Upper lobe of left lung (tissue), 6 donors: ENCODE measurements at regions not wholly inside any gene's neighbourhood (a gene's known extent, or its start where the extent isn't known, plus 50 kb on each side); places are given as distances from the start of the nearest gene placed in this dataset.
A peak's percentile ranks its signal among the peaks of the same experiment; 100 is the strongest.

Experiments
- ATAC-seq, 2 donors: fragments of 200-7000 bp; cut with Tn5 transposase; one replicate each; pipeline ENCODE4 v1.9.1; 2022; ENCODE audit warnings: mild to moderate bottlenecking in 2 of 2, moderate library complexity in 2 of 2; ENCODE audit not compliant: low FRiP score in 2 of 2
- DNase-seq, 2 donors: peaks; one replicate each; pipeline ENCODE4 v3.0.0-alpha.2; 2019 to 2020
- H3K27ac ChIP-seq, 4 donors: fragments of 200-600 bp; sonication (generic); one replicate each; pipeline ENCODE4 v1.5.1; 2016 to 2019
- H3K27me3 ChIP-seq, 4 donors: fragments of 200-600 bp; sonication (generic); one replicate each; pipeline ENCODE4 v1.5.1; 2017 to 2019
- H3K36me3 ChIP-seq, 4 donors: fragments of 200-600 bp; sonication (generic); one replicate each; pipeline ENCODE4 v1.5.1; 2016 to 2019
- H3K4me1 ChIP-seq, 4 donors: fragments of 200-600 bp; sonication (generic); one replicate each; pipeline ENCODE4 v1.5.1; 2018 to 2019
- H3K4me3 ChIP-seq, 4 donors: fragments of 200-600 bp; sonication (generic); one replicate each; pipeline ENCODE4 v1.5.1; 2017 to 2019; ENCODE audit warnings: mild to moderate bottlenecking in 2 of 4, moderate library complexity in 1 of 4
- H3K9me3 ChIP-seq, 4 donors: fragments of 200-600 bp; sonication (generic); one replicate each; pipeline ENCODE4 v1.5.1; 2018 to 2019
- EP300 ChIP-seq, 4 donors: sonication (generic); formaldehyde crosslinking; IDR thresholded peaks; one replicate each; pipeline ENCODE4 v1.5.1; 2017; ENCODE audit warnings: antibody characterized with exemption in 4 of 4, control low read depth in 2 of 4
- POLR2A ChIP-seq, 4 donors: fragments of 450-650 bp; IDR thresholded peaks; one replicate each; pipeline ENCODE4 v1.5.1; 2016 to 2017; ENCODE audit warnings: antibody characterized with exemption in 4 of 4, mild to moderate bottlenecking in 2 of 4
- POLR2AphosphoS5 ChIP-seq, 2 donors: sonication (generic); formaldehyde crosslinking; IDR thresholded peaks; one replicate each; pipeline ENCODE4 v1.5.1; 2017; ENCODE audit warnings: antibody characterized with exemption in 2 of 2
- WGBS, 2 donors: methylation state at CpG; one replicate each; pipeline ENCODE4 v1.1.5; 2017 to 2018; 5-methylcytosine and 5-hydroxymethylcytosine counted together
- TF ChIP-seq, protein P1 (sequence below), 6 experiments: fragments of 450-650 bp in 4 of 6; fragments of 200-600 bp in 2 of 6; sonication (generic) in 2 of 6; IDR thresholded peaks; one replicate each; pipeline ENCODE4 v1.5.1; 2016 to 2019; ENCODE audit warnings: antibody characterized with exemption in 6 of 6
- donor health status: DM: no; HTN: no; CAD: no; lungs with moderate emphysema.
- donor health status: DM: no; HTN: yes; CAD: no; lungs with severe emphysema.

DNA sequence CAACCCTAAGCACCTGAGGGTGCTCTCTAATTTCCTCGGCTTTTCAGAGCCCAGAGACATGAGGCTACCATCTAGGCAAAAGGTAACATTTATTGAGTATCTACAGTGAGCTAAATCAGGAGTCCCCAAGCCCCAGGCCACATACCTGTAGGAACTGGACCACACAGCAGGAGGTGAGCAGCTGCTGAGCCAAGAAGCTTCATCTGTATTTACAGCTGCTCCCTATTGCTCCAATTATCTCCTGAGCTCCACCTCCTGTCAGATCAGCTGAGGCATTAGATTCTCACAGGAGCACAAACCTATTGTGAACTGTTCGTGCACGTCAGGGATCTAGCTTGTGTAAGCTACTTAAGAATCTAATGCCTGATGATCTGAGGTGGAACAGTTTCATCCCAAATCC is 70.2 kb downstream of the RND3 start:
- ATAC-seq: no peak
- TF ChIP-seq, protein P1, sequence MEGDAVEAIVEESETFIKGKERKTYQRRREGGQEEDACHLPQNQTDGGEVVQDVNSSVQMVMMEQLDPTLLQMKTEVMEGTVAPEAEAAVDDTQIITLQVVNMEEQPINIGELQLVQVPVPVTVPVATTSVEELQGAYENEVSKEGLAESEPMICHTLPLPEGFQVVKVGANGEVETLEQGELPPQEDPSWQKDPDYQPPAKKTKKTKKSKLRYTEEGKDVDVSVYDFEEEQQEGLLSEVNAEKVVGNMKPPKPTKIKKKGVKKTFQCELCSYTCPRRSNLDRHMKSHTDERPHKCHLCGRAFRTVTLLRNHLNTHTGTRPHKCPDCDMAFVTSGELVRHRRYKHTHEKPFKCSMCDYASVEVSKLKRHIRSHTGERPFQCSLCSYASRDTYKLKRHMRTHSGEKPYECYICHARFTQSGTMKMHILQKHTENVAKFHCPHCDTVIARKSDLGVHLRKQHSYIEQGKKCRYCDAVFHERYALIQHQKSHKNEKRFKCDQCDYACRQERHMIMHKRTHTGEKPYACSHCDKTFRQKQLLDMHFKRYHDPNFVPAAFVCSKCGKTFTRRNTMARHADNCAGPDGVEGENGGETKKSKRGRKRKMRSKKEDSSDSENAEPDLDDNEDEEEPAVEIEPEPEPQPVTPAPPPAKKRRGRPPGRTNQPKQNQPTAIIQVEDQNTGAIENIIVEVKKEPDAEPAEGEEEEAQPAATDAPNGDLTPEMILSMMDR (IDR thresholded peaks at IDR 0.05): no peak
- TF ChIP-seq POLR2A (IDR thresholded peaks at IDR 0.05): no peak
- no peak for TF ChIP-seq EP300 (IDR thresholded peaks at IDR 0.05)
- TF ChIP-seq POLR2AphosphoS5 (IDR thresholded peaks at IDR 0.05): no peak
- 92 to 94% methylated on average over 1 to 3 of the region's 3 CpGs for WGBS, 2 donors

DNA sequence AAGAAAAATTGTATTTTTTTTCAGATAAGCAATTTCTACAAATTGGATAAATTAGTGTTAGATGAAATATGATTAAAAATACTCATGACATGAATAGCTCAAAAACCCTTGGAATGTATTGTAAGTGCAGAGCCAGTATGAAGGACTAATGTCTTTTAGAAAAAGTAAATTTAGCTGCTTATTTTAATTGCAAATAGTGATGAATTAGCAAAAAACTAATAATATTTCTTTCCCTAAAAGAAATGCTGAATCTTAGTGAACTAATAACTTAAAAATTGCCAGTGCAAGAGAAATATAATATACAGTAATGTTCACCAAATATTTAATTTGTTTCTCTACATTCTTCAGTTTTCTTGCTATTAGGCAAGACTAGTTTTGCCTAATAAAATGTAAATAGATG is 72.4 kb downstream of the RND3 start:
- no peak overlapping the region for H3K27ac ChIP-seq
- H3K36me3 ChIP-seq: no peaks in the 10 kb centered on the region
- H3K4me3 ChIP-seq: no peak overlapping the region
- ATAC-seq (no peak), DNase-seq (no peak)
- H3K4me1 ChIP-seq: no peaks in the 10 kb centered on the region
- no peaks in the 10 kb centered on the region for H3K27me3 ChIP-seq
- no peaks in the 10 kb centered on the region for H3K9me3 ChIP-seq
- TF ChIP-seq POLR2AphosphoS5 (IDR thresholded peaks at IDR 0.05): no peak

More for the DNA sequence above, 70.2 kb downstream of the RND3 start:
- Histone ChIP-seq H3K4me1 (no peaks in the 10 kb centered on the region), H3K4me3 (no peak overlapping the region), H3K27me3 (no peaks in the 10 kb centered on the region), H3K9me3 (no peaks in the 10 kb centered on the region), H3K27ac (no peak overlapping the region), H3K36me3 (no peaks in the 10 kb centered on the region)
- DNase-seq: no peak

DNA sequence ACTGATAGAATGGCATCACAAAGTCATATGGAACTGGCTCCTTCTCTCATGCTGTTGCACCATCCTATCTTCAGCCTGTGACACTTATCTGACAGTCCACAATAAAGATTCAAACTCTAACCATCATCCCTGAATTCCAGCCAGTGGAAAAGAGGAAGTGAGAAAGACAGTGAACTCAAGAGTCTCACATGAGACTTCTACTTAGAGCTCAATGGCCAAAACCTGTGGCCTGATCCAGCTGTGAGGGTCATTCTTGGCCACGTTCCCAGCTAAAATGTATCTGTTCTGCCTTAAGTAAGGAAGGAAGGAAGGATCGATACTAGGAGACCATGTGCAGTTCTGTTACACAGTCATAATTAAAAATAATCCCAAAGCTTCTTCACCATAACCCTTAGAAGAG is 73.6 kb downstream of the RND3 start:
- H3K36me3 ChIP-seq: no peaks in the 10 kb centered on the region
- no peak for DNase-seq
- TF ChIP-seq, protein P1 (IDR thresholded peaks at IDR 0.05): no peak
- H3K4me1 ChIP-seq: no peaks in the 10 kb centered on the region
- peak in 1 of 2 donors; percentile 42 for ATAC-seq
- 62 to 68% methylated on average over 2 of the region's 2 CpGs for WGBS, 2 donors
- no peak overlapping the region for H3K4me3 ChIP-seq
- no peaks in the 10 kb centered on the region for H3K27me3 ChIP-seq
- no peak overlapping the region for H3K27ac ChIP-seq
- no peaks in the 10 kb centered on the region for H3K9me3 ChIP-seq

DNA sequence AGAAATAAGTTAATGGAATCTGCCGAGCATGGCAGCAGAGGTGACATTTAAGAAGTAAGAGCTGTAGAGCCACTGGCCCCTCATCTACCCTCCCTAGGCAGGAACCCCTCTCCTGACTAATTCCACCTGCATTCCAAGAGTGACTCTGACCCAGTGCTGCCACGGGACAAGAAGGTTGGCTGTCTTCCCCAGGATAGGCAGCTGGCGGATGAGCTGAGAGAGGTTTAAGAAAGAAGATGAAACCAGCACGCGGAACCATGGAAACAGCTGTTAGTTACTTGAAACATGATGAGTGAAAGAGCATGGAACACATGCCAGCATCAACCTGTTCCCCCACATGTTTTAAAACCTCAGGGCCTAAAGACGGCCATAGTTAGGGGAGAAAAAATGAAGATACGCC is 74.1 kb downstream of the RND3 start:
- Histone ChIP-seq H3K9me3 (no peaks in the 10 kb centered on the region), H3K4me3 (no peak overlapping the region), H3K27ac (no peak overlapping the region), H3K27me3 (no peaks in the 10 kb centered on the region), H3K36me3 (no peaks in the 10 kb centered on the region), H3K4me1 (no peaks in the 10 kb centered on the region)
- TF ChIP-seq POLR2A (IDR thresholded peaks at IDR 0.05) (no peak), POLR2AphosphoS5 (IDR thresholded peaks at IDR 0.05) (no peak), EP300 (IDR thresholded peaks at IDR 0.05) (no peak)
- TF ChIP-seq, protein P1 (IDR thresholded peaks at IDR 0.05): no peak
- DNase-seq (no peak), ATAC-seq (no peak)
- WGBS, 2 donors: 92% methylated on average over 7 of the region's 7 CpGs

DNA sequence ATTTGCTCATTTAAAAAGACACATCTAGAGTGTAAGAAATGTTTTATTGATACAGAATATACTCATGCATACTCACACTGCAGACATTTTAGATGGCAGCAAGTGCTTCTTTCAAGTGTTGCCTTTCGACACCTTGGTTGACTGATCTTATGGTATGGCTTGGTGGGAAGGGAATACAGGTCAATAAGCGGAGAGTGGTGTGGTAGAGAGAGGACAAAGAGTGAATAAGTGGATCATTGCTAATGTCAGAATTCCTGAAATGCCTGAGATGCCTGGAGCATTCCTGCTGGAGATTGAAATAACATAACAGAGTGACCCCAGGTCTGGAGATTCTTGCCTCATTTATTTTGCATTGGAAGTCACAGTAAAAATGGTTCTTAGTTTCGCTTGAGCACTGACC is 76.7 kb downstream of the RND3 start:
- DNase-seq (no peak), ATAC-seq (no peak)
- Histone ChIP-seq H3K4me3 (no peak overlapping the region), H3K27me3 (no peaks in the 10 kb centered on the region), H3K27ac (no peak overlapping the region), H3K4me1 (no peaks in the 10 kb centered on the region), H3K9me3 (no peaks in the 10 kb centered on the region), H3K36me3 (no peaks in the 10 kb centered on the region)
- WGBS, 2 donors: 73% methylated on average over 3 of the region's 3 CpGs
- TF ChIP-seq EP300 (IDR thresholded peaks at IDR 0.05): no peak
- TF ChIP-seq, protein P1 (IDR thresholded peaks at IDR 0.05): no peak
- TF ChIP-seq POLR2A (IDR thresholded peaks at IDR 0.05): no peak
- no peak for TF ChIP-seq POLR2AphosphoS5 (IDR thresholded peaks at IDR 0.05)
